ENCODE measurements at regions not wholly inside any gene's neighbourhood (a gene's known extent, or its start where the extent isn't known, plus 50 kb on each side); places are given as distances from the start of the nearest gene placed in this dataset.

- dilution Hi-C loops (cut with MboI; ENCODE audit: extremely low pct_ligation_motif_present, low sequenced_read_pairs): no loop called here
- Histone ChIP-seq H2AFZ (ENCODE audit: control insufficient read depth, low read length) (no peak overlapping the region), H3K27me3 (ENCODE audit: control insufficient read depth, extremely low read depth, insufficient read depth, low read length) (no peaks in the 10 kb centered on the region), H3K4me2 (ENCODE audit: control insufficient read depth, extremely low read depth, insufficient read depth, low read depth, low read length) (no peak overlapping the region), H3K27ac (ENCODE audit: control insufficient read depth, insufficient read depth, low read length) (no peak overlapping the region), H3K9me3 (ENCODE audit: control insufficient read depth, low read depth, low read length) (no peaks in the 10 kb centered on the region), H3K36me3 (ENCODE audit: control insufficient read depth in 2 of 2, extremely low read depth in 1 of 2, insufficient read depth in 2 of 2, low read length in 2 of 2) (no peaks in the 10 kb centered on the region), H3K4me3 (ENCODE audit: control insufficient read depth in 2 of 3, extremely low read depth in 1 of 3, insufficient read depth in 2 of 3, low read depth in 1 of 3, low read length in 3 of 3) (no peak overlapping the region), H3K9ac (ENCODE audit: control insufficient read depth, extremely low read depth, insufficient read depth, low read length) (no peak overlapping the region), H3K9me1 (ENCODE audit: control insufficient read depth, extremely low read depth, insufficient read depth, low read length) (no peaks in the 10 kb centered on the region), H3K4me1 (ENCODE audit: control insufficient read depth, extremely low read depth, insufficient read depth, low read length) (peaks cover 13% of the 10 kb centered on the region), H3K79me2 (ENCODE audit: control insufficient read depth, insufficient read depth, low read length) (no peaks in the 10 kb centered on the region), H4K20me1 (ENCODE audit: control insufficient read depth, extremely low read depth, insufficient read depth, low read length) (no peaks in the 10 kb centered on the region)
- no peak for FAIRE-seq
- TF ChIP-seq, protein P1, sequence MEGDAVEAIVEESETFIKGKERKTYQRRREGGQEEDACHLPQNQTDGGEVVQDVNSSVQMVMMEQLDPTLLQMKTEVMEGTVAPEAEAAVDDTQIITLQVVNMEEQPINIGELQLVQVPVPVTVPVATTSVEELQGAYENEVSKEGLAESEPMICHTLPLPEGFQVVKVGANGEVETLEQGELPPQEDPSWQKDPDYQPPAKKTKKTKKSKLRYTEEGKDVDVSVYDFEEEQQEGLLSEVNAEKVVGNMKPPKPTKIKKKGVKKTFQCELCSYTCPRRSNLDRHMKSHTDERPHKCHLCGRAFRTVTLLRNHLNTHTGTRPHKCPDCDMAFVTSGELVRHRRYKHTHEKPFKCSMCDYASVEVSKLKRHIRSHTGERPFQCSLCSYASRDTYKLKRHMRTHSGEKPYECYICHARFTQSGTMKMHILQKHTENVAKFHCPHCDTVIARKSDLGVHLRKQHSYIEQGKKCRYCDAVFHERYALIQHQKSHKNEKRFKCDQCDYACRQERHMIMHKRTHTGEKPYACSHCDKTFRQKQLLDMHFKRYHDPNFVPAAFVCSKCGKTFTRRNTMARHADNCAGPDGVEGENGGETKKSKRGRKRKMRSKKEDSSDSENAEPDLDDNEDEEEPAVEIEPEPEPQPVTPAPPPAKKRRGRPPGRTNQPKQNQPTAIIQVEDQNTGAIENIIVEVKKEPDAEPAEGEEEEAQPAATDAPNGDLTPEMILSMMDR (optimal IDR thresholded peaks at IDR 0.05 in 1 of 3, IDR thresholded peaks at IDR 0.05 in 1 of 3, conservative IDR thresholded peaks at IDR 0.05 in 1 of 3; ENCODE audit: extremely low read depth in 1 of 3, insufficient read depth in 2 of 3, low read length in 3 of 3): no peak
- DNase-seq (ENCODE audit: low read depth, low spot score): no peak
Measured at GRCh38 chr3:150256318-150256717, 151.8 kb upstream of the TSC22D2 start.

DNA sequence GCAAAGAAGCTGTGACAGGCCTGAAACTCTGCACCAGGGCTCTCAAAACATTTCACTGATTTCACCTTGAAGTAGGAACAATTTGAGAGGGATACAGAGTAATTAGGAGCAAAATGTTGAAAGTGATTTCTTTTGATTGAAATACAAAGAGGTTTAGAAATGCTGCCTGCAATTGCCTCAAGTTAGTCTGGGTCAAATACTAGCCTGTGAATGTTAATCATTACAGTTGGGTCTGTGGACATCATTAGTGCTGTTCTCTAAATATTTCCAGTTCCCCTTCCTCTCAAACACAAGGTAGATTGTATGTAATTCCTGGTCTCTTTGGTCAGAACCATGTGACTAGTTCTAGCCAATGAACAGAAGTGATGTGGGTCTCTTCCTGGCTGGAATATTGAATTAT lies 152.3 kb upstream of the TSC22D2 start:
- H3K27ac ChIP-seq (ENCODE audit: control insufficient read depth, insufficient read depth, low read length): no peak overlapping the region
- no peaks in the 10 kb centered on the region for H3K9me3 ChIP-seq (ENCODE audit: control insufficient read depth, low read depth, low read length)
- peak; percentile 9 for FAIRE-seq
- H3K4me3 ChIP-seq (ENCODE audit: control insufficient read depth in 2 of 3, extremely low read depth in 1 of 3, insufficient read depth in 2 of 3, low read depth in 1 of 3, low read length in 3 of 3): no peak overlapping the region
- no peaks in the 10 kb centered on the region for H3K9me1 ChIP-seq (ENCODE audit: control insufficient read depth, extremely low read depth, insufficient read depth, low read length)
- no peak overlapping the region for H3K9ac ChIP-seq (ENCODE audit: control insufficient read depth, extremely low read depth, insufficient read depth, low read length)
- peaks cover 13% of the 10 kb centered on the region for H3K4me1 ChIP-seq (ENCODE audit: control insufficient read depth, extremely low read depth, insufficient read depth, low read length)
- DNase-seq (ENCODE audit: low read depth, low spot score): no peak
- peak overlapping the region; percentile 83 for H2AFZ ChIP-seq (ENCODE audit: control insufficient read depth, low read length)
- H3K36me3 ChIP-seq (ENCODE audit: control insufficient read depth in 2 of 2, extremely low read depth in 1 of 2, insufficient read depth in 2 of 2, low read length in 2 of 2): no peaks in the 10 kb centered on the region
- TF ChIP-seq, protein P1 (optimal IDR thresholded peaks at IDR 0.05 in 1 of 3, IDR thresholded peaks at IDR 0.05 in 1 of 3, conservative IDR thresholded peaks at IDR 0.05 in 1 of 3; ENCODE audit: extremely low read depth in 1 of 3, insufficient read depth in 2 of 3, low read length in 3 of 3): no peak
- no peaks in the 10 kb centered on the region for H3K27me3 ChIP-seq (ENCODE audit: control insufficient read depth, extremely low read depth, insufficient read depth, low read length)
- H3K4me2 ChIP-seq (ENCODE audit: control insufficient read depth, extremely low read depth, insufficient read depth, low read depth, low read length): peak overlapping the region; percentile 56
- H3K79me2 ChIP-seq (ENCODE audit: control insufficient read depth, insufficient read depth, low read length): no peaks in the 10 kb centered on the region
- dilution Hi-C loops (cut with MboI; ENCODE audit: extremely low pct_ligation_motif_present, low sequenced_read_pairs): no loop called here
- no peaks in the 10 kb centered on the region for H4K20me1 ChIP-seq (ENCODE audit: control insufficient read depth, extremely low read depth, insufficient read depth, low read length)
